Endothelial cell of umbilical vein (primary cell): ENCODE measurements at regions not wholly inside any gene's neighbourhood (a gene's known extent, or its start where the extent isn't known, plus 50 kb on each side); places are given as distances from the start of the nearest gene placed in this dataset.

ENCODE experiments used
- BruUV-seq: library from RNA; stranded (reverse); fragments of 400-500 nt; replicated peaks from 2 replicates; lab custom pipeline; 2021; lab: Mats Ljungman, UMichigan
- CTCF ChIA-PET: fragments of 300-600, 350-600 bp; sonication (Branson Sonifier 250); formaldehyde crosslinking; loops from one replicate; lab custom pipeline; 2021; ENCODE audit warnings: antibody characterized with exemption, inconsistent platforms; lab: Charles Lee
- POLR2A ChIA-PET: fragments of 300-600, 350-600 bp; sonication (Branson Sonifier 250); formaldehyde crosslinking; loops from one replicate; lab custom pipeline; 2021; ENCODE audit warnings: antibody characterized with exemption, inconsistent platforms; lab: Charles Lee
- DNase-seq: peaks from one replicate; pipeline ENCODE4 v3.0.0-alpha.2; 2011; ENCODE audit warnings: low read depth, low spot score
- FAIRE-seq: peaks from 2 replicates; lab custom pipeline; 2011; peaks lifted over from hg19 to GRCh38; lab: Jason Lieb, UNC
- H2AFZ ChIP-seq: 2 replicates; pipeline ENCODE4 v1.6.0; 2012; ENCODE audit warnings: low read depth, low read length, control low read depth, inconsistent platforms
- H3K27ac ChIP-seq: 2 replicates; pipeline ENCODE4 v1.5.1; 2011; ENCODE audit warnings: low read depth, mild to moderate bottlenecking, control low read depth, low read length, moderate library complexity; ENCODE audit not compliant: insufficient read depth
- H3K27me3 ChIP-seq, 2 experiments: 2 replicates each; pipeline versions ENCODE4 v1.6.0 to v1.6.1; 2011; ENCODE audit warnings: low read length in 2 of 2, mixed read lengths in 1 of 2; ENCODE audit not compliant: control insufficient read depth in 2 of 2, insufficient read depth in 2 of 2
- H3K36me3 ChIP-seq, 2 experiments: 2 replicates in 1 of 2; 3 replicates in 1 of 2; pipeline ENCODE4 v1.5.1; 2011; ENCODE audit warnings: low read length in 2 of 2, mild to moderate bottlenecking in 1 of 2, moderate library complexity in 1 of 2; ENCODE audit not compliant: control insufficient read depth in 2 of 2, insufficient read depth in 2 of 2; ENCODE audit errors: extremely low read depth in 1 of 2
- H3K4me1 ChIP-seq: 3 replicates; pipeline ENCODE4 v1.5.1; 2011; ENCODE audit warnings: mild to moderate bottlenecking, low read length; ENCODE audit not compliant: control insufficient read depth, insufficient read depth; ENCODE audit errors: extremely low read depth
- H3K4me2 ChIP-seq: 2 replicates; pipeline ENCODE4 v1.6.1; 2011; ENCODE audit warnings: low read length, control low read depth, mixed read lengths; ENCODE audit not compliant: insufficient read depth
- H3K4me3 ChIP-seq, 3 experiments: fragments of 200-600 bp in 1 of 3; sonication (generic), shearing (Covaris generic) in 1 of 3; replicated peaks in 1 of 3; 2 replicates each; pipeline ENCODE4 v1.5.1; 2011 to 2016; ENCODE audit warnings: control low read depth in 3 of 3, low read length in 3 of 3, mild to moderate bottlenecking in 2 of 3, inconsistent platforms in 1 of 3, low read depth in 1 of 3, moderate library complexity in 1 of 3; ENCODE audit not compliant: insufficient read depth in 1 of 3
- H3K79me2 ChIP-seq: 2 replicates; pipeline ENCODE4 v1.6.0; 2012; ENCODE audit warnings: low read length, inconsistent platforms; ENCODE audit not compliant: control insufficient read depth, insufficient read depth
- H3K9ac ChIP-seq: replicated peaks from 2 replicates; pipeline ENCODE3; 2011; ENCODE audit warnings: low read length, control low read depth; ENCODE audit not compliant: insufficient read depth; ENCODE audit errors: extremely low read depth
- H3K9me1 ChIP-seq: replicated peaks from 3 replicates; pipeline ENCODE4 v1.6.0; 2011; ENCODE audit warnings: mild to moderate bottlenecking, low read length; ENCODE audit not compliant: control insufficient read depth, insufficient read depth; ENCODE audit errors: extremely low read depth
- H3K9me3 ChIP-seq: replicated peaks from 2 replicates; pipeline ENCODE4 v1.5.1; 2012; ENCODE audit warnings: low read length, inconsistent platforms; ENCODE audit not compliant: control insufficient read depth, insufficient read depth
- H4K20me1 ChIP-seq: replicated peaks from 2 replicates; pipeline ENCODE3; 2011; ENCODE audit warnings: mild to moderate bottlenecking, low read length; ENCODE audit not compliant: control insufficient read depth, insufficient read depth; ENCODE audit errors: extremely low read depth
- EZH2 ChIP-seq: IDR thresholded peaks from 2 replicates; pipeline ENCODE4 v1.6.1; 2012; ENCODE audit warnings: borderline replicate concordance, low read depth, mild to moderate bottlenecking, moderate library complexity, low read length, inconsistent platforms; ENCODE audit not compliant: severe bottlenecking
- FOS ChIP-seq: IDR thresholded peaks from 2 replicates; pipeline ENCODE4 v1.6.1; 2011; ENCODE audit warnings: mild to moderate bottlenecking, low read length, moderate library complexity, borderline replicate concordance; ENCODE audit not compliant: insufficient read depth
- GATA2 ChIP-seq: IDR thresholded peaks from 2 replicates; pipeline ENCODE4 v1.7.0; 2011; ENCODE audit warnings: low read depth, mild to moderate bottlenecking, moderate library complexity, mixed read lengths, low read length; ENCODE audit not compliant: insufficient read length, insufficient read depth
- JUN ChIP-seq: IDR thresholded peaks from 2 replicates; pipeline ENCODE4 v1.6.1; 2011; ENCODE audit warnings: borderline replicate concordance, low read depth; ENCODE audit not compliant: insufficient read length, insufficient read depth
- MYC ChIP-seq: IDR thresholded peaks from one replicate; pipeline ENCODE4 v1.6.1; 2011; ENCODE audit warnings: mild to moderate bottlenecking, low read depth, low read length
- POLR2A ChIP-seq: IDR thresholded peaks from 2 replicates; pipeline ENCODE4 v1.6.1; 2012; ENCODE audit warnings: low read depth, mild to moderate bottlenecking, control low read depth, low read length
- POLR2AphosphoS5 ChIP-seq: IDR thresholded peaks from 2 replicates; pipeline ENCODE4 v1.6.1; 2012; ENCODE audit warnings: low read depth, mild to moderate bottlenecking, control low read depth, low read length, moderate library complexity; ENCODE audit not compliant: insufficient read depth
- dilution Hi-C: fragments of 300-500 bp; cut with MboI; formaldehyde crosslinking; loops from one replicate; pipeline ENCODE4 v1.15.0; 2019; ENCODE audit warnings: low sequenced_read_pairs; ENCODE audit not compliant: extremely low pct_ligation_motif_present
- intact Hi-C: fragments of 100-400 bp; cut with micrococcal nuclease; formaldehyde crosslinking; loops from one replicate; pipeline ENCODE4 v1.10.0; 2022
- TF ChIP-seq, protein P1 (sequence below), 2 donors: IDR thresholded peaks; 1 replicate in 1 of 2; 2 replicates in 1 of 2; pipeline ENCODE4 v1.5.1; 2011; ENCODE audit warnings: low read length in 2 of 2, mild to moderate bottlenecking in 2 of 2, moderate library complexity in 2 of 2, control low read depth in 1 of 2, inconsistent platforms in 1 of 2, low read depth in 1 of 2; ENCODE audit not compliant: insufficient read depth in 1 of 2; ENCODE audit errors: extremely low read depth in 1 of 2
- TF ChIP-seq, protein P2 (sequence below): IDR thresholded peaks from 2 replicates; pipeline ENCODE4 v1.6.1; 2011; ENCODE audit not compliant: insufficient read depth, insufficient read length

DNA sequence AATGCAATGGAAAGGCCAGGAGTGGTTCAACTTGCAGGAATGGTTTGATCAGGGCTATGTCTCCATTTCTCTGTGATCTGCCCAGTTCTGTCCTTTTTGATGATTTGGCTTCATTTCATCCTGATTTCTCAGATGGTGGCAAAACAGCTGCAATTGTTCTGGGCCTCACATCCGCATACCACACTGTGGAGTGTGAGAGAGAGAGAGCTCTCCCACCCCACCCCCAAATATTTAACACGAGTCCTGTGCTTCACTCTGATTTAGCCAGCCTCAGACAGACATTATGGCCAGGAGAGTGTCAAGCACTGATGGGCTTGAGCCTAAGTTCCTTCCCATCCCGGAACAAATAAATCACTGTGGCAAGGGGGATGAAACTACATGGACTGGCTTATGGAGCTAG lies 284.6 kb downstream of the CDC5L start:
- Histone ChIP-seq H2AFZ (no peak overlapping the region), H4K20me1 (no peaks in the 10 kb centered on the region), H3K4me2 (no peak overlapping the region), H3K9me3 (no peaks in the 10 kb centered on the region), H3K9me1 (no peaks in the 10 kb centered on the region), H3K4me1 (no peaks in the 10 kb centered on the region), H3K27ac (no peak overlapping the region), H3K9ac (no peak overlapping the region), H3K27me3 (peaks cover 0 to 1% of the 10 kb centered on the region in 2 experiments), H3K36me3 (no peaks in the 10 kb centered on the region), H3K4me3 (no peak overlapping the region), H3K79me2 (no peaks in the 10 kb centered on the region)
- no peak for DNase-seq
- dilution Hi-C loops (no loop called here), intact Hi-C loops (no loop called here)
- FAIRE-seq = no peak
- BruUV-seq = no TSS peak
- CTCF ChIA-PET = interaction anchor here (1.6 to 2.6 kb wide), 2 partner anchors 16 to 1043 kb away, joined by 4 to 10 read pairs; no protein-coding TSS in a partner anchor
- TF ChIP-seq, protein P1, sequence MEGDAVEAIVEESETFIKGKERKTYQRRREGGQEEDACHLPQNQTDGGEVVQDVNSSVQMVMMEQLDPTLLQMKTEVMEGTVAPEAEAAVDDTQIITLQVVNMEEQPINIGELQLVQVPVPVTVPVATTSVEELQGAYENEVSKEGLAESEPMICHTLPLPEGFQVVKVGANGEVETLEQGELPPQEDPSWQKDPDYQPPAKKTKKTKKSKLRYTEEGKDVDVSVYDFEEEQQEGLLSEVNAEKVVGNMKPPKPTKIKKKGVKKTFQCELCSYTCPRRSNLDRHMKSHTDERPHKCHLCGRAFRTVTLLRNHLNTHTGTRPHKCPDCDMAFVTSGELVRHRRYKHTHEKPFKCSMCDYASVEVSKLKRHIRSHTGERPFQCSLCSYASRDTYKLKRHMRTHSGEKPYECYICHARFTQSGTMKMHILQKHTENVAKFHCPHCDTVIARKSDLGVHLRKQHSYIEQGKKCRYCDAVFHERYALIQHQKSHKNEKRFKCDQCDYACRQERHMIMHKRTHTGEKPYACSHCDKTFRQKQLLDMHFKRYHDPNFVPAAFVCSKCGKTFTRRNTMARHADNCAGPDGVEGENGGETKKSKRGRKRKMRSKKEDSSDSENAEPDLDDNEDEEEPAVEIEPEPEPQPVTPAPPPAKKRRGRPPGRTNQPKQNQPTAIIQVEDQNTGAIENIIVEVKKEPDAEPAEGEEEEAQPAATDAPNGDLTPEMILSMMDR (IDR thresholded peaks at IDR 0.05; ENCODE audit: extremely low read depth in 1 of 2, insufficient read depth in 1 of 2, low read depth in 1 of 2, low read length in 2 of 2) = no peak
- no peak for TF ChIP-seq FOS
- no peak for TF ChIP-seq MYC
- TF ChIP-seq, protein P2, sequence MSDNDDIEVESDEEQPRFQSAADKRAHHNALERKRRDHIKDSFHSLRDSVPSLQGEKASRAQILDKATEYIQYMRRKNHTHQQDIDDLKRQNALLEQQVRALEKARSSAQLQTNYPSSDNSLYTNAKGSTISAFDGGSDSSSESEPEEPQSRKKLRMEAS = no peak
- no peak for TF ChIP-seq JUN
- POLR2A ChIA-PET = no interaction called here

DNA sequence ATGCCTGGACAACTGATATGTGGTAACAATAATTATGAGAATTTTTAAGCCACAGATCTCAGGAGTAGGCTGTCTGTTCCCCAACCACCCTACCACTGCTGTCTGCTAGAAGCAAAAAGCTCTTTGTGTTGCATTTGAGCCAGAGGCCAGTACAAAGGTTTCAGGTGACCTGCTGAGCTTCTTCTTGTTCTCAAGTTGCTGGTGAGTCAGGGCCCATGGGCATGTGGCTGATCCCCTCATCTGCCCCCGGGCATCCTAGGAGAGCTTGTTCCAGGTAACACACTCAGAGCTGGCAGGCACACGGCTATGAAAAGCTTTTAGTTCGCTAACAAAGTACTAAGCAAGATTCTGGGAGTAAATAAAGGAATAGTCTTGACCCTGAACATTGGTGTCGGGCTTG lies 285.3 kb downstream of the CDC5L start:
- CTCF ChIA-PET = interaction anchor here (1.6 to 2.6 kb wide), 2 partner anchors 17 to 1042 kb away, joined by 4 to 10 read pairs; no protein-coding TSS in a partner anchor
- Histone ChIP-seq H3K9me3 (no peaks in the 10 kb centered on the region), H3K36me3 (no peaks in the 10 kb centered on the region), H3K9me1 (no peaks in the 10 kb centered on the region), H3K4me3 (no peak overlapping the region), H3K9ac (no peak overlapping the region), H3K27me3 (peaks cover 0 to 1% of the 10 kb centered on the region in 2 experiments), H3K79me2 (no peaks in the 10 kb centered on the region), H2AFZ (no peak overlapping the region), H4K20me1 (no peaks in the 10 kb centered on the region), H3K27ac (no peak overlapping the region), H3K4me2 (no peak overlapping the region), H3K4me1 (no peaks in the 10 kb centered on the region)
- POLR2A ChIA-PET = no interaction called here
- no peak for FAIRE-seq
- DNase-seq = no peak
- no peak for TF ChIP-seq JUN
- TF ChIP-seq FOS = no peak
- TF ChIP-seq, protein P1 (IDR thresholded peaks at IDR 0.05; ENCODE audit: extremely low read depth in 1 of 2, insufficient read depth in 1 of 2, low read depth in 1 of 2, low read length in 2 of 2) = no peak
- TF ChIP-seq POLR2A = no peak
- no peak for TF ChIP-seq MYC
- no peak for TF ChIP-seq GATA2
- TF ChIP-seq EZH2 = no peak
- no peak for TF ChIP-seq POLR2AphosphoS5
- TF ChIP-seq, protein P2 = no peak
- intact Hi-C loops (no loop called here), dilution Hi-C loops (no loop called here)
- no TSS peak for BruUV-seq
